ENCODE measurements at regions not wholly inside any gene's neighbourhood (a gene's known extent, or its start where the extent isn't known, plus 50 kb on each side); places are given as distances from the start of the nearest gene placed in this dataset.

GRCh38 chr2:106280722-106281446 is 86.8 kb upstream of the UXS1 start:
- H3K4me3 ChIP-seq (ENCODE audit: low read length): no peak overlapping the region
- no peak for TF ChIP-seq CTCF (conservative IDR thresholded peaks at IDR 0.05; ENCODE audit: low read length)
- no peak for DNase-seq (ENCODE audit: low read depth)

- TF ChIP-seq CTCF (conservative IDR thresholded peaks at IDR 0.05; ENCODE audit: low read length): no peak
- no peak for DNase-seq (ENCODE audit: low read depth)
Observed at GRCh38 chr2:106280224-106280623, 86.1 kb upstream of the UXS1 start.

GRCh38 chr2:106278112-106278876 is 84.2 kb upstream of the UXS1 start:
- no peak for TF ChIP-seq CTCF (conservative IDR thresholded peaks at IDR 0.05; ENCODE audit: low read length)
- no peak for DNase-seq (ENCODE audit: low read depth)
- no peak overlapping the region for H3K4me3 ChIP-seq (ENCODE audit: low read length)

More at GRCh38 chr2:106280224-106280623, 86.1 kb upstream of the UXS1 start:
- H3K4me3 ChIP-seq (ENCODE audit: low read length): no peak overlapping the region

GRCh38 chr2:106277426-106277825 is 83.3 kb upstream of the UXS1 start:
- DNase-seq (ENCODE audit: low read depth): no peak
- no peak for TF ChIP-seq CTCF (conservative IDR thresholded peaks at IDR 0.05; ENCODE audit: low read length)
- H3K4me3 ChIP-seq (ENCODE audit: low read length): no peak overlapping the region

GRCh38 chr2:106275971-106276370 is 81.9 kb upstream of the UXS1 start:
- no peak for DNase-seq (ENCODE audit: low read depth)
- no peak for TF ChIP-seq CTCF (conservative IDR thresholded peaks at IDR 0.05; ENCODE audit: low read length)
- no peak overlapping the region for H3K4me3 ChIP-seq (ENCODE audit: low read length)

- no peak overlapping the region for H3K4me3 ChIP-seq (ENCODE audit: low read length)
- TF ChIP-seq CTCF (conservative IDR thresholded peaks at IDR 0.05; ENCODE audit: low read length): no peak
- DNase-seq (ENCODE audit: low read depth): no peak
Observed at GRCh38 chr2:106274668-106275067, 80.6 kb upstream of the UXS1 start.
